ENCODE measurements at regions not wholly inside any gene's neighbourhood (a gene's known extent, or its start where the extent isn't known, plus 50 kb on each side); places are given as distances from the start of the nearest gene placed in this dataset.
"Not testable (repeated sequence)": the region's sequence is repeated elsewhere in the genome, so short reads cannot be mapped to it uniquely, and the experiment has no call there.

GRCh38 chr3:140794507-140794906, 116.6 kb downstream of the TRIM42 start:
- Mint-ChIP-seq H3K27ac (no peak overlapping the region), H3K27me3 (ENCODE audit: insufficient read depth, low read depth) (no peaks in the 10 kb centered on the region), H3K4me3 (no peak overlapping the region), H3K9me3 (peaks cover 20% of the 10 kb centered on the region), H3K36me3 (no peaks in the 10 kb centered on the region), H3K4me1 (no peaks in the 10 kb centered on the region)
- Histone ChIP-seq H3K4me1 (no peaks in the 10 kb centered on the region), H4K20me1 (ENCODE audit: low read depth) (no peaks in the 10 kb centered on the region), H2AFZ (replicated peaks) (no peak overlapping the region), H3K9ac (no peak overlapping the region), H3K4me2 (no peak overlapping the region), H3K27me3 (no peaks in the 10 kb centered on the region), H3F3A (ENCODE audit: low read depth) (no peaks in the 10 kb centered on the region), H3K4me3 (no peak overlapping the region), H3K79me2 (ENCODE audit: low read depth) (no peaks in the 10 kb centered on the region), H3K27ac (no peak overlapping the region), H3K9me3 (ENCODE audit: low read depth) (peaks cover 17% of the 10 kb centered on the region), H3K36me3 (no peaks in the 10 kb centered on the region)
- DNase-seq (ENCODE audit: low spot score) = no peak
- TF ChIP-seq EZH2phosphoT487 (IDR thresholded peaks at IDR 0.05) (no peak), EZH2 (IDR thresholded peaks at IDR 0.05) (no peak), CTCF (IDR thresholded peaks at IDR 0.05) (no peak)

DNA sequence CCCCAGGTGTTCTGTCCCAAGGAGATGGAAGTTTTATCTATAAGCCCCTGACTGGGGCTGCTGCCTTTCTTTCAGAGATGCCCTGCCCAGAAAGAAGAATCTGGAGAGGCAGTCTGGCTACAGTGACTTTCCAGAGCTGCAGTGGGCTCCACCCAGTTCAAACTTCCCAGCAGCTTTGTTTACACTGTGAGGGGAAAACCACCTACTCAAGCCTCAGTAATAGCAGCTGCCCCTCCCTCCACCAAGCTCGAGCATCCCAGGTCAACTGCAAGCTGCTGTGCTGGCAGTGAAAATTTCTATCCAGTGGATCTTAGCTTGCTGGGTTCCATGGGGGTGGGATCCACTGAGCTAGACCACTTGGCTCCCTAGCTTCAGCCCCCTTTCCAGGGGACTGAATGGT, 125.0 kb downstream of the TRIM42 start:
- not testable (repeated sequence) for H4K20me1 ChIP-seq (ENCODE audit: low read depth); H3K4me1 ChIP-seq; H3K4me1 Mint-ChIP-seq; H3F3A ChIP-seq (ENCODE audit: low read depth); H3K9me3 ChIP-seq (ENCODE audit: low read depth); H3K27ac Mint-ChIP-seq; H3K27ac ChIP-seq; H3K9ac ChIP-seq; H3K27me3 ChIP-seq; H3K36me3 Mint-ChIP-seq; H3K4me3 Mint-ChIP-seq; H3K27me3 Mint-ChIP-seq (ENCODE audit: insufficient read depth, low read depth); DNase-seq (ENCODE audit: low spot score); H2AFZ ChIP-seq (replicated peaks); H3K36me3 ChIP-seq; H3K4me3 ChIP-seq; H3K4me2 ChIP-seq; H3K79me2 ChIP-seq (ENCODE audit: low read depth)
- H3K9me3 Mint-ChIP-seq = peaks cover 38% of the 10 kb centered on the region

DNA sequence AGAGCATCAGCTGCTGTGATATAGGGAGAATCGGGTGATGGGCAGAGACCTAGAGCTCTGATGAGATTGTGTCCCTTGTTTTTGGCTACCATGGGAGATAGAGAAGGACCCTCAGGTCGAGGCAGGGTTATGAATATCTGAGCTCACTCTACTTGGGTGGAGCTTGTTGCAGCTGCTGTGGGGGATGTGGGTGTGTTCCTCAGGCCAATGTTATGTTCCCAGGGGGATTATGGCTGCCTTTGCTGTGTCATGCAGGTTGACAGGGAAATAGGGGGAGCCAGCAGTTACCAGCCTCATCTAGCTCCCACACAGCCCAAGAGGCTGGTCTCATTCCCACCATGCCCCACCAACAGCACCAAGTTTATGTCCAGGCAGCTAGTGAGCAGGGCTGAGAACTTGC, 131.5 kb downstream of the TRIM42 start:
- Histone ChIP-seq H2AFZ (replicated peaks) (no peak overlapping the region), H3K9me3 (ENCODE audit: low read depth) (no peaks in the 10 kb centered on the region), H3K79me2 (ENCODE audit: low read depth) (no peaks in the 10 kb centered on the region), H3K27ac (no peak overlapping the region), H3K36me3 (no peaks in the 10 kb centered on the region), H3K4me2 (no peak overlapping the region), H3F3A (ENCODE audit: low read depth) (no peaks in the 10 kb centered on the region), H3K4me3 (no peak overlapping the region), H3K4me1 (no peaks in the 10 kb centered on the region), H3K9ac (no peak overlapping the region), H4K20me1 (ENCODE audit: low read depth) (no peaks in the 10 kb centered on the region), H3K27me3 (no peaks in the 10 kb centered on the region)
- TF ChIP-seq EZH2phosphoT487 (IDR thresholded peaks at IDR 0.05) = no peak
- no peak for DNase-seq (ENCODE audit: low spot score)
- Mint-ChIP-seq H3K4me3 (no peak overlapping the region), H3K27me3 (ENCODE audit: insufficient read depth, low read depth) (no peaks in the 10 kb centered on the region), H3K4me1 (peaks cover 3% of the 10 kb centered on the region), H3K27ac (no peak overlapping the region), H3K36me3 (no peaks in the 10 kb centered on the region), H3K9me3 (peaks cover 9% of the 10 kb centered on the region)

DNA sequence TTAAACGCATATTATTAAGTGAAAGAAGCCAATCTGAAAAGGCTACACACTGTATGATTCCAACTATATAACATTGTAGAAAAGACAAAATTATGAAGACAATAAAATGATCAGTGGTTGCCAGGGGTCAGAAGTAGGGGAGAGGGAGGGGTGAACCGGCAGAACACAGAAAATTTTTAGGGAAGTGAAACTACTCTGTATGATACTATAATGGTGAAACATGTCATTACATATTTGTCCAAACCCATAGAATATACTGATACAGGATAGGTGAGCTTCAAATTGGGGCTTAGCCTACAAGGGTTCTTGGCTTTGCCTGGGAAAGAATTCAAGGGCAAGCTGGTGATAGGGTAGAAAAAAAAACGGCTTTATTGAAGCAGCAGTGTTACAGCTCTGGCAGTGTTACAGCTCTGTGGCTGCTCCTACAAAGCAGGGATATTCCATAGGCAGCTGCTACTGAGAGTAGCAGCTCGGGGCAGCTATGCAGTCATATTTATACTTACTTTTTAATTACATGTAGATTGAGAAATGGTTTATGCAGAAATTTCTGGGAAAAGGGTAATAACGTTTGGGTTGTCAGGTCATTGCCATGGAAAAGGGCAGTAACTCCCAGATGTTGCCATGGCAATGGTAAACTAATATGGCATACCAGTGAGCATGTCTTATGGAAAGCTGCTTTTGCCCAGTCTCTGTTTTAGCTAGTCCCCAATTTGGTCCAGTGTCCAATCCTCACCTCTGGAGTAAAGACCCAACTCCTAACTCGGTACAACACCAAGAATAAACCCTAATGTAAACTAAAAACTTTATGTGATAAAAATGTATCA, 125.1 kb upstream of the SLC25A36 start:
- no peaks in the 10 kb centered on the region for H3K27me3 ChIP-seq

More for the DNA sequence above, 125.1 kb upstream of the SLC25A36 start:
- Mint-ChIP-seq H3K9me3 (peaks cover 10% of the 10 kb centered on the region), H3K4me3 (no peak overlapping the region), H3K4me1 (peaks cover 7% of the 10 kb centered on the region), H3K36me3 (no peaks in the 10 kb centered on the region), H3K27ac (no peak overlapping the region), H3K27me3 (ENCODE audit: insufficient read depth, low read depth) (no peaks in the 10 kb centered on the region)
- no peak overlapping the region for H3K9ac ChIP-seq
- H2AFZ ChIP-seq (replicated peaks) = no peak overlapping the region
- H3K9me3 ChIP-seq (ENCODE audit: low read depth) = no peaks in the 10 kb centered on the region
- no peak for DNase-seq (ENCODE audit: low spot score)
- no peak overlapping the region for H3K4me3 ChIP-seq
- H3F3A ChIP-seq (ENCODE audit: low read depth) = no peaks in the 10 kb centered on the region
- no peak overlapping the region for H3K27ac ChIP-seq
- H3K4me1 ChIP-seq = peaks cover 5% of the 10 kb centered on the region
- no peak overlapping the region for H3K4me2 ChIP-seq
- no peaks in the 10 kb centered on the region for H3K36me3 ChIP-seq
- H4K20me1 ChIP-seq (ENCODE audit: low read depth) = no peaks in the 10 kb centered on the region
- no peaks in the 10 kb centered on the region for H3K79me2 ChIP-seq (ENCODE audit: low read depth)
- no peak for TF ChIP-seq EZH2phosphoT487 (IDR thresholded peaks at IDR 0.05)
- TF ChIP-seq CTCF (IDR thresholded peaks at IDR 0.05) = no peak
- no peak for TF ChIP-seq EZH2 (IDR thresholded peaks at IDR 0.05)
